HepG2 (cell line): ENCODE measurements at regions not wholly inside any gene's neighbourhood (a gene's known extent, or its start where the extent isn't known, plus 50 kb on each side); places are given as distances from the start of the nearest gene placed in this dataset.

Experiments used
- CENPT ChIP-seq: sonication (generic); formaldehyde crosslinking; IDR thresholded peaks from 2 replicates; pipeline ENCODE4 v1.8.0; 2022; ENCODE audit warnings: low read depth, mild to moderate bottlenecking, moderate library complexity, missing genetic modification reagents
- E2F1 ChIP-seq: sonication (generic); formaldehyde crosslinking; IDR thresholded peaks from 2 replicates; pipeline ENCODE4 v1.5.0; 2020; ENCODE audit warnings: missing genetic modification reagents
- FIP1L1 ChIP-seq: fragments of 200-400 bp; formaldehyde crosslinking; IDR thresholded peaks from 2 replicates; pipeline ENCODE4 v1.6.1; 2018; ENCODE audit warnings: low read depth, mild to moderate bottlenecking, low read length, moderate library complexity, borderline replicate concordance; ENCODE audit not compliant: insufficient read depth
- MED13 ChIP-seq: sonication (generic); formaldehyde crosslinking; IDR thresholded peaks from 2 replicates; pipeline ENCODE4 v1.5.0; 2020; ENCODE audit warnings: missing genetic modification reagents
- MYPOP ChIP-seq: sonication (generic); formaldehyde crosslinking; IDR thresholded peaks from 2 replicates; pipeline ENCODE4 v1.8.1; 2023; ENCODE audit warnings: mild to moderate bottlenecking, moderate library complexity, missing genetic modification reagents
- PRMT3 ChIP-seq: sonication (generic); formaldehyde crosslinking; IDR thresholded peaks from 2 replicates; pipeline ENCODE4 v1.8.1; 2022; ENCODE audit warnings: low read depth, mild to moderate bottlenecking, moderate library complexity, missing genetic modification reagents, borderline replicate concordance
- ZNF142 ChIP-seq: sonication (generic); formaldehyde crosslinking; IDR thresholded peaks from 2 replicates; pipeline ENCODE4 v1.4.0; 2020; ENCODE audit warnings: missing genetic modification reagents
- ZNF709 ChIP-seq: sonication (generic); formaldehyde crosslinking; IDR thresholded peaks from 2 replicates; pipeline ENCODE4 v1.5.0; 2020; ENCODE audit warnings: mild to moderate bottlenecking, missing genetic modification reagents

- TF ChIP-seq ZNF142 = no peak
- no peak for TF ChIP-seq CENPT
- TF ChIP-seq FIP1L1 = no peak
- TF ChIP-seq MYPOP = no peak
- no peak for TF ChIP-seq ZNF709
- no peak for TF ChIP-seq E2F1 (CRISPR knock-in tag)
- no peak for TF ChIP-seq PRMT3 (CRISPR knock-in tag)
- TF ChIP-seq MED13 (CRISPR knock-in tag) = no peak
Measured at GRCh38 chr9:79222483-79222882, 349.3 kb upstream of the TLE4 start (continued).
